OCI-LY7 (cell line): ENCODE measurements at regions not wholly inside any gene's neighbourhood (a gene's known extent, or its start where the extent isn't known, plus 50 kb on each side); places are given as distances from the start of the nearest gene placed in this dataset.

Experiments used
- CTCF ChIP-seq: fragments of 200-600 bp; sonication (generic); conservative IDR thresholded peaks from 2 replicates; pipeline ENCODE4 v1.5.1; 2014; ENCODE audit warnings: mild to moderate bottlenecking, antibody characterized with exemption, low read length, moderate library complexity, mixed read lengths
- EZH2phosphoT487 ChIP-seq: fragments of 200-600 bp; sonication (generic); IDR thresholded peaks from 2 replicates; pipeline ENCODE4 v1.6.1; 2018; ENCODE audit warnings: low read depth, borderline replicate concordance, mild to moderate bottlenecking, mixed run types, antibody characterized with exemption, low read length, moderate library complexity, mixed read lengths

DNA sequence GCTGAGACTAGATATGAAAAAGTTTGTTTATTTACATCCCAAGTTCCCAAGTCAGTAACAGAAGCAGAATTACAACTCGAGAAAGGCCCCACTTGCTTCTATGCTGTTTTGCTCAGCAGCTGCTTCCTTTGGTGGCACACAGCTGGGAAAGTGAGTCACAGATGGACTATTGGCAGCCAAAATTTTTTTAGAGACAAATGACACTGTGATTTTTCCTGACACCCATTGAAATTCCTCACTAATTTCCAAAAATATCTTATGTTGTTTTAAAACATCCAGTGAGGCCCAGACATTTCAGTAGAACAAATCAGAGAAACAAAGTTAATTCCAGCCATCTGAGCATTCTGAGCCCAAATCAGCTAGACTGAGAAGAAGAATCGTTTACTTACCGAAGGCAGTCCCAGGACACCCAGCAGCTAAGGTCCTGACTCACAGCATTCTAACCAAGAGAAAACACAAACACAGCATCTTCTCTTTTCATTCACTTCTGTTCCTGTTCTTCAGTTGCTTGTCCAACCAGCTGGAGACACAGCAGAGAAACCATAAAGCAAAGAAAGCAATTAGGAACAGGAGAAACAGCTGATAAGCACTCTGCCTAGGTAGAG is 188.3 kb downstream of the DAD1 start:
- TF ChIP-seq CTCF (no peak), EZH2phosphoT487 (no peak)
